22Rv1 (cell line): ENCODE measurements at regions not wholly inside any gene's neighbourhood (a gene's known extent, or its start where the extent isn't known, plus 50 kb on each side); places are given as distances from the start of the nearest gene placed in this dataset.

Source experiments
- ZFX ChIP-seq: fragments of 450-650 bp; IDR thresholded peaks from 2 replicates; pipeline ENCODE4 v1.6.1; 2017; ENCODE audit warnings: antibody characterized with exemption, borderline replicate concordance
- TF ChIP-seq, protein P1 (sequence below): fragments of 450-650 bp; IDR thresholded peaks from 2 replicates; pipeline ENCODE4 v1.5.1; 2017; ENCODE audit warnings: mild to moderate bottlenecking

DNA sequence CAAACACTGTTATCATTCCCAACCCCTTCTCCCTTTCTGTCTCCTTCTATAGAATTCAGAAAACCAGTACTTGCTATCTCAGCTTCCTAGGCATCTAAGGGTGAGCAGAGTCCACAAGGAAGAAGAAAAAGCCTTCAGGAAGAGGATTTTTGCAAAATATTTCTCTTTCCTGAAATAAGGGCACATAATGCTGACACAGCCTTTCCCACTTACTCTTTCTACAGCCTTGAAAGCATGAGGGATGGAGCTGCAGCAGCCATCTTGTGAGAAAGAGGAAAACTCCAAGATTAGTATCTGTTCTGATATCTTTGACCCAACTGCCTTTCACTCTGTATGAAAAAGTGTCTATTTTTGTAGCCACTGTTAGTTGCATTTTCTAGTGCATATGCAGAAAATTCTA, 826.2 kb downstream of the KCNMA1 start:
- TF ChIP-seq, protein P1, sequence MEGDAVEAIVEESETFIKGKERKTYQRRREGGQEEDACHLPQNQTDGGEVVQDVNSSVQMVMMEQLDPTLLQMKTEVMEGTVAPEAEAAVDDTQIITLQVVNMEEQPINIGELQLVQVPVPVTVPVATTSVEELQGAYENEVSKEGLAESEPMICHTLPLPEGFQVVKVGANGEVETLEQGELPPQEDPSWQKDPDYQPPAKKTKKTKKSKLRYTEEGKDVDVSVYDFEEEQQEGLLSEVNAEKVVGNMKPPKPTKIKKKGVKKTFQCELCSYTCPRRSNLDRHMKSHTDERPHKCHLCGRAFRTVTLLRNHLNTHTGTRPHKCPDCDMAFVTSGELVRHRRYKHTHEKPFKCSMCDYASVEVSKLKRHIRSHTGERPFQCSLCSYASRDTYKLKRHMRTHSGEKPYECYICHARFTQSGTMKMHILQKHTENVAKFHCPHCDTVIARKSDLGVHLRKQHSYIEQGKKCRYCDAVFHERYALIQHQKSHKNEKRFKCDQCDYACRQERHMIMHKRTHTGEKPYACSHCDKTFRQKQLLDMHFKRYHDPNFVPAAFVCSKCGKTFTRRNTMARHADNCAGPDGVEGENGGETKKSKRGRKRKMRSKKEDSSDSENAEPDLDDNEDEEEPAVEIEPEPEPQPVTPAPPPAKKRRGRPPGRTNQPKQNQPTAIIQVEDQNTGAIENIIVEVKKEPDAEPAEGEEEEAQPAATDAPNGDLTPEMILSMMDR: no peak
- no peak for TF ChIP-seq ZFX
